ENCODE measurements at regions not wholly inside any gene's neighbourhood (a gene's known extent, or its start where the extent isn't known, plus 50 kb on each side); places are given as distances from the start of the nearest gene placed in this dataset.
"Not testable (repeated sequence)": the region's sequence is repeated elsewhere in the genome, so short reads cannot be mapped to it uniquely, and the experiment has no call there.

DNA sequence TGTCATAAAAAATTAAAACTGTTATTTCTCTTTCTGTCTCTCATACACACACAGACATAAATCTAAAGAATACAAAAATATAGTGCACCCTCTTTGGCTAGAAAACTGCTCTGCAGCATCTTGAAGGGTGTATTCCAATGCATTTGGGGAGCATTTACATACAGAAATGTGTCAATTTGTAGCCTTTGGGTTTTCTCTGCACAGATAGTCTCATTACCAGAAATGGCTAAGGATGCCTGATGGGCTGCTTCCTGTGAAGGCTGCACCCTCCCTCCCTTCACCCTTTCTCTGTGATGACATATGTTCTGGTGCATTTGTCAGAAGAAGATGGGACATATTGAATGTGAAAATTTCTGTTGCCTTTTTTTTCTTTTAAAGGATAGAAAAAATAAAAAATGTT is 1239.3 kb downstream of the CDH11 start:
- DNase-seq = no peak

DNA sequence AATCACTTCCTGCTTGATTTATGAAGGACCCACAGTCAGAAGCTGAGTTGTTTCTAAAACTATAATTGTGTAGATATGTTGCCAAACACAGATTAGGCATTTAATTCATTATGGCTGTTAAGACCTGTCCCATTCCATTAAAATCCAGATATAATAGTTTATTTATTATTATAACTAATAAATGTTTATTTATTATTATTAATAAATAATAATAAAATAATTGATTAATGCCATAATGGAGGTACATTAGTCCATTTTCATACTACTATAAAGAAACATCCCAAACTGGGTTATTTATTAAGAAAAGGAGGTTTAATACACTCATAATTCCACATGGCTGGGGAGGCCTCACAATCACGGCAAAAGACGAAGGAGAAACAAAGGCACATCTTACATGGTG is 1240.9 kb downstream of the CDH11 start:
- no peak for DNase-seq

GRCh38 chr16:63877401-63877800 is 1244.5 kb downstream of the CDH11 start:
- DNase-seq = no peak

- DNase-seq = no peak
Observed at GRCh38 chr16:63876103-63876502, 1245.8 kb downstream of the CDH11 start.

GRCh38 chr16:63860700-63861099 is 1261.2 kb downstream of the CDH11 start:
- DNase-seq = not testable (repeated sequence)

GRCh38 chr16:63856537-63856936 is 1265.3 kb downstream of the CDH11 start:
- no peak for DNase-seq

- DNase-seq = no peak
Observed at GRCh38 chr16:63850979-63851378, 1270.9 kb downstream of the CDH11 start.

DNA sequence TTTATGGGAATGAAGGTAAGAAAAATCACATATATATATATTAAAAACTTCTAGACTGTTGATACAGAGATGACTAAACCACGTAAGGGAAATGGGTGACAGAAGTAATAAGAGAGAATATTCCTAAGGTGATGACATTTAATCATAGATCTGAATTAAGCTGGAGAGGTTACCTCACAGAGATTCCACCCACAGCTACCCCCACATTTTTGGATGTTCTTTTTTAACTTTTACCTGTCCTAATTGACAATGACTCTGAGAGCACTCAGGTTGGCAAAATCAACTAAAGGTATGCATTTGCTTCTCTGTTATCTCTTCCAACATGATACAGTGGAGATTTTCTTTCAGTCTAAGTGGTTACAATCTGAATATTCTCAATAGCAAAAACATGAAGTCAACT is 1280.6 kb downstream of the CDH11 start:
- no peak for DNase-seq

GRCh38 chr16:63830061-63830460 is 1291.8 kb downstream of the CDH11 start:
- no peak for DNase-seq

- no peak for DNase-seq
Observed at GRCh38 chr16:63822818-63823217, 1299.0 kb downstream of the CDH11 start.

DNA sequence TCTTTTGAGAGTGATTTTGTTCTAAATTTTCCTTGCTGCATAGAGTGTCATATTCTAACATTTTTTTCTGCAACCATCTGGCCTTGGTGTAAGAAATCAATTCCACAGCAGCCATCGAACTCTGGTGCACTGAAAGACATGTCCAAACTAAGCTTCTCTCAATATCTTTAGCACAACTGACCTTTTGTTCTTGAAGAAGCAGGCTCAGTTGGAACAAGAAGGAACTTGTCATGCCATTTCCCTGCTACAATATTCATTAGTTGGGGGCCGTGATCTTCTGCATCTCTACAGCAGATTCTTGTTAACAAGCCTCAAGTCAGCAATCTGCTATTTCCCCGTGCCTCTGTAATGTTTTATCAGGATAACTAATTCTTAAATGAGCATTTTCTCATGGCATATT is 1305.6 kb downstream of the CDH11 start:
- no peak for DNase-seq

GRCh38 chr16:63813862-63814261 is 1308.0 kb downstream of the CDH11 start:
- DNase-seq = no peak

DNA sequence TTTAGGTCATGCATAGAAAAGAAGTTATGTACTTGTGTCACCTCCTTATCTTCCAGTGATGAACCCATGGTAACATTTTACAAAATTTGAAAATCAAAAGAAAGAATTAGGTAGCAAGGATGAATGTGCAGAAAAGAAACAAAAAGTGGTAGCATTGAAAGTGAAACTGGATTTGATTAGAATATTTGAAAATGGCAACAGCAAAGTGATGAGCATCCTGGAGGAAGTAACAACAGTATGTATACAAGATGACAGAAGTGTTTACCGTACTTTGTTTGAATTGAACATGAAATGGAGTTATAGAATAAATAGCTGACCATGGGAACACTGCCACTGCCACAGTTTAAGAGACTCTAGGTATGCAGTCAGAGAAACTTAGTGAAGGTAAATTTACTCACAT is 1313.1 kb downstream of the CDH11 start:
- DNase-seq = no peak

DNA sequence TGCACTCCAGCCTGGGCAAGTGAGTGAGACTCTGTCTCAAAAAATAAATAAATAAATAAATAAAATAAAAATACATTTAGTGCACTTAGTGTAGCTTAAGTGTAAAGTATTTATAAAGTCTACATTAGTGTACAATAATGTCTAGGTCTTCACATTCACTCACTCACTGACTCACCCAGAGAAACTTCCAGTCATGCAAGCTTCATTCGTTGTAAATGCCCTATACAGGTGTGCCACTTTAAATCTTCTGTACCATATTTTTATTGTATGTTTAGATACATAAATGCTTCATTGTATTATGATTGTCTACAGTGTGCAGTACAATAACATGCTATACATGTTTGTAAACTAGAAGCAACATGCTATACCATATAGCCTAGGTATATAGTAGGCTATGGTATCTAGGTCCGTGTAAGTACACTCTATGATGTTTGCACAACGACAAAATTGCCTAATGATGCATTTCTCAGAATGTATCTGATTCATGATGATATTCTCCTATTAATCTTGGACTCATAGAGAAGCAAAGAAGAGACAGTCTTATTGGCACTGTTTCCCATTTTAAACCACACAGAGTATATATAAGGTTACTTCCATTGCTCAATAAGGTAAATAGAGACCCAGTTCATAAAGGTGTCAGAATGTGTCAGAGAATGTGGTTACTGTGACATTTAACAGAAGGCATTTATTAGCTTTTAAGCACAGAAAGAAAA is 1314.9 kb downstream of the CDH11 start:
- no peak for DNase-seq

- DNase-seq = no peak
Observed at GRCh38 chr16:63804126-63804525, 1317.7 kb downstream of the CDH11 start.

- no peak for DNase-seq
Observed at GRCh38 chr16:63789603-63790002, 1332.3 kb downstream of the CDH11 start.

GRCh38 chr16:63787014-63787413 is 1334.8 kb downstream of the CDH11 start:
- DNase-seq = no peak

- no peak for DNase-seq
Observed at GRCh38 chr16:63785170-63785569, 1336.7 kb downstream of the CDH11 start.

DNA sequence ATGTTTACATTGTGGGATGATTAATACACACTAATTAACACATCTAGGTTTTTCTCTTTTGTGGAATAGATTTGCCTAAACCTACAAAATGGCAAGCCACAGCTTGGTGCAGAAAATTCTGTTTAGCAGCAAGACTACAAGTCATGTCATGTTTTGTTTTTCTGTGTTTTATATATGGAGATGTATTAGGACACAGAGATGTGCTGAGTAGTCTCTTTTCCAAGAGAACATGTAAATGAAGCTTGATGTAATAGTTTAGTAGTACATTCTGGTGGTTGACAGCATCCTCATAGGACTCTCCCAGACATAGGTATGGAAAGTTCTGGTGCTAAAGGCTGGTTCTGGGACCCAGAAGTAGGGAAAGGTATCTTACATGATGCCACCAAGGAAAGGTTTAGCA is 1345.4 kb downstream of the CDH11 start:
- no peak for DNase-seq

GRCh38 chr16:63776034-63776433 is 1345.8 kb downstream of the CDH11 start:
- DNase-seq = no peak

DNA sequence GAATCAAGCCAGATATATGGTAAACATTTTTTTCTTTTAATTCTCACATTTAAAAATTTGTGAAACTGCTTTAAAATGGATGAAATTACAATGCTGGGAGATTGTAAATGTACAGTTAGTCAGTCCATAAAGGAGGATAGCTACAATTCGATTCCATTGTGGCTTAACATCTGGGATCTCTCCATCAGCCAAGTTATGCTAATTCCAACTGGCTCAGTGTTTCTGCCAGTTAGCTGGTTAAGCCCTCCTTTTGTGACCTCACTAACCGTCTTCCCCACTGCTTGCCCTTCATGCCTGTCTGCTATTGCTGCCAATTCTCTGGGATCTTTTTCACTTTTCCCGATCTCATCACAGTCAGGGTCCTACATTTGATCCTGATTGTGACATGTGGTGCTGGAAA is 1347.6 kb downstream of the CDH11 start:
- no peak for DNase-seq

GRCh38 chr16:63769211-63769610 is 1352.7 kb downstream of the CDH11 start:
- DNase-seq = no peak

- DNase-seq = not testable (repeated sequence)
Observed at GRCh38 chr16:63760246-63760645, 1361.6 kb downstream of the CDH11 start.

- no peak for DNase-seq
Observed at GRCh38 chr16:63752347-63752746, 1369.5 kb downstream of the CDH11 start.

- no peak for DNase-seq
Observed at GRCh38 chr16:63749276-63749675, 1372.6 kb downstream of the CDH11 start.

Data from NCI-H2029 treated with DMSO at 0.1 percent for 48 hours (cell line).